ENCODE measurements at regions not wholly inside any gene's neighbourhood (a gene's known extent, or its start where the extent isn't known, plus 50 kb on each side); places are given as distances from the start of the nearest gene placed in this dataset.

GRCh38 chr16:61243954-61244353 lies 792.3 kb downstream of the CDH8 start:
- no peak for TF ChIP-seq YY1 (IDR thresholded peaks at IDR 0.05; ENCODE audit: low read depth)
- no peak for TF ChIP-seq RAD21 (IDR thresholded peaks at IDR 0.05; ENCODE audit: low read depth)
- TF ChIP-seq ZBTB7A (IDR thresholded peaks at IDR 0.05; ENCODE audit: low read depth) = no peak
- TF ChIP-seq MAX (IDR thresholded peaks at IDR 0.05) = no peak
- TF ChIP-seq REST (IDR thresholded peaks at IDR 0.05; ENCODE audit: low read depth) = no peak
- TF ChIP-seq CEBPB (IDR thresholded peaks at IDR 0.05) = no peak
- TF ChIP-seq EP300 (IDR thresholded peaks at IDR 0.05; ENCODE audit: borderline replicate concordance) = no peak
- TF ChIP-seq TAF1 (IDR thresholded peaks at IDR 0.05; ENCODE audit: low read depth) = no peak
- TF ChIP-seq CREB1 (IDR thresholded peaks at IDR 0.05; ENCODE audit: low read depth) = no peak
